HG02642 (cell line): ENCODE measurements at regions not wholly inside any gene's neighbourhood (a gene's known extent, or its start where the extent isn't known, plus 50 kb on each side); places are given as distances from the start of the nearest gene placed in this dataset.

Experiments used
- ATAC-seq: cut with Tn5 transposase; IDR thresholded peaks from one replicate; pipeline ENCODE4 v1.9.1; 2021; ENCODE audit warnings: mild to moderate bottlenecking; ENCODE audit not compliant: unreplicated experiment, poor library complexity

- ATAC-seq: no peak
Observed at GRCh38 chr10:130423455-130424305, 287.5 kb downstream of the GLRX3 start.

- ATAC-seq: no peak
Observed at GRCh38 chr10:130424418-130424817, 288.2 kb downstream of the GLRX3 start.

GRCh38 chr10:130425169-130425568 lies 289.0 kb downstream of the GLRX3 start:
- ATAC-seq: no peak

GRCh38 chr10:130425881-130426435 lies 289.8 kb downstream of the GLRX3 start:
- no peak for ATAC-seq

GRCh38 chr10:130427216-130427722 lies 291.1 kb downstream of the GLRX3 start:
- ATAC-seq: no peak

- ATAC-seq: no peak
Observed at GRCh38 chr10:130428936-130429335, 292.7 kb downstream of the GLRX3 start.

- ATAC-seq: no peak
Observed at GRCh38 chr10:130429809-130430208, 293.6 kb downstream of the GLRX3 start.

GRCh38 chr10:130430291-130430690 lies 294.1 kb downstream of the GLRX3 start:
- no peak for ATAC-seq

GRCh38 chr10:130430852-130431704 lies 294.9 kb downstream of the GLRX3 start:
- ATAC-seq: no peak

GRCh38 chr10:130432271-130432670 lies 296.1 kb downstream of the GLRX3 start:
- ATAC-seq: no peak

- no peak for ATAC-seq
Observed at GRCh38 chr10:130432850-130433249, 296.7 kb downstream of the GLRX3 start.

GRCh38 chr10:130434446-130435385 lies 298.5 kb downstream of the GLRX3 start:
- ATAC-seq: no peak

GRCh38 chr10:130435961-130436360 lies 299.8 kb downstream of the GLRX3 start:
- ATAC-seq: no peak

- ATAC-seq: no peak
Observed at GRCh38 chr10:130438861-130439260, 302.7 kb downstream of the GLRX3 start.

GRCh38 chr10:130439766-130440165 lies 303.6 kb downstream of the GLRX3 start:
- no peak for ATAC-seq

GRCh38 chr10:130440494-130440893 lies 304.3 kb downstream of the GLRX3 start:
- no peak for ATAC-seq

- ATAC-seq: no peak
Observed at GRCh38 chr10:130440971-130441370, 304.8 kb downstream of the GLRX3 start.

GRCh38 chr10:130443066-130443465 lies 306.9 kb downstream of the GLRX3 start:
- ATAC-seq: no peak

- ATAC-seq: no peak
Observed at GRCh38 chr10:130453036-130453720, 317.0 kb downstream of the GLRX3 start.
